ENCODE measurements at regions not wholly inside any gene's neighbourhood (a gene's known extent, or its start where the extent isn't known, plus 50 kb on each side); places are given as distances from the start of the nearest gene placed in this dataset.
A peak's percentile ranks its signal among the peaks of the same experiment; 100 is the strongest.
"Not testable (repeated sequence)": the region's sequence is repeated elsewhere in the genome, so short reads cannot be mapped to it uniquely, and the experiment has no call there.

GRCh38 chr9:85322592-85322991, 419.2 kb downstream of the AGTPBP1 start:
- no peak for DNase-seq

- DNase-seq, result no peak
These were observed 420.2 kb downstream of the AGTPBP1 start for GRCh38 chr9:85321561-85321960.

DNA sequence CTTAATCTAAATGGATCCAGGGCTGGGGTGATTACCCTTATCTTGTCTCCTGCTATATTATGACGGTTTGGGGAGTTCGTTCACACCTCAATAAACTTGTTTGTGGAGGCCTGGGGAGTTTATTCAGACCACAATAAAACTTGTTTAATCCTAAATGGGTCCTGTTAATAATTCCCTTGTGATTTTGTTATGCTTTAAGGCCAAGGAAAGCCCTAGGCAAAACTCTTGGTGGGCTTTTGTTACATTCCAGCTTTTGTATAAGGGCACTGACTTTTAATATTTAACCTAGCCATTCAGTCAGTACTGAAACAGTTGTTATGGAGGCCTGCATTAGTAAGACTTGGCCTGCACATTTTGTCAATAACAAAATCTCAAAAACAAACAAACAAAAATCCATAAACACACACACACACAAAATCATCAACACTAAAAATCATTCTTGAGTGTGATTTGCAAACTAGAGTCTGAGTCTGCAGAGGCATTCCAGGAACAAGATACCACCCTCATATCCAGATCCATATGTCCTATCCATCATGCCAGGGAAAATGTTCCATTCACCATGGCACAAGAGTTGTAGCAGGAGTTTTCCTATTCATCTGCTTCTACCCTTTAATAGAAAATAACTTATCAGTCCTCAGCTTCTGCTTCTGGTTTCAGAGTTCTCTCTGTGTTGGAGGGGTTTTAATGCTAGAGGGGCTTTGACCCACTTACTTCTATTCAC, 421.7 kb downstream of the AGTPBP1 start:
- no peak for DNase-seq

- DNase-seq, result not testable (repeated sequence)
These were observed 426.2 kb downstream of the AGTPBP1 start for GRCh38 chr9:85315535-85315934.

DNA sequence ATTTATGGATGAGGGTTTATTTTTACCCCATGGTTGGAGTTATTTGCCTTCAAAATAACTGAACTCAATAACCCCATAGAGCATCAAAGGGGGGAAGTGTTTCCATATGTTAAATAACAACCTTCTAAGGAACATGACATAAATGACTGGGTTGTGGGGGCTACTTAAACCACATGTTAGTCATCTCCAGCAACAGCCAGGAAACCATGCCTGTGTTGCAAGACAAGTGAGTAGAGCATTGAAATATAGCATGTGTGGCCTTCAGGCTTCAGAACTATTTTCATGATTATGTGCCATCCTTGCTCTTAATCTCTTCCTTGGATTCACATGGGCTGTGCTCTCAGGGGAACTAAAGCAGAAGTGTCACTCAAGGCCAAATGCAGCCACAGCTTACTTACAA, 431.2 kb downstream of the AGTPBP1 start:
- no peak for DNase-seq

DNA sequence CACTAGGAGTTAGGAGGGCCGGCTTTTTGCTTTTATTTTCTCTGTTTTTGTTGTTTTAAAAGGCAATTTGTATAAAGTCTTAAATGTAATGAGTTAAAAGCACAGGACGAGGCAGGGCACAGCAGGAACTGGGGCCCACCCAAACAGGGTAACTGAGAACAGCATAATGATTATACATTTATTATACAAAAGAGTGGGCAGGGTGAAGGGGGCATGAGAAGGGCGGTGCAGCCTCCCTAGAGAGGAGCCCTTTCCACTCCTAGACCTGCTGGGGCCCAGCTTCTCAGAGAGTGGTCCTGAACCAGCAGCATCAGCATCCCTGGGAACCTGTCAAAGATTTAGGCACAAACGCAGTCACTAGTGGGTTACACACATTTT, 438.0 kb downstream of the AGTPBP1 start:
- DNase-seq, result no peak

- no peak for DNase-seq
These were observed 438.6 kb downstream of the AGTPBP1 start for GRCh38 chr9:85302938-85303756.

DNA sequence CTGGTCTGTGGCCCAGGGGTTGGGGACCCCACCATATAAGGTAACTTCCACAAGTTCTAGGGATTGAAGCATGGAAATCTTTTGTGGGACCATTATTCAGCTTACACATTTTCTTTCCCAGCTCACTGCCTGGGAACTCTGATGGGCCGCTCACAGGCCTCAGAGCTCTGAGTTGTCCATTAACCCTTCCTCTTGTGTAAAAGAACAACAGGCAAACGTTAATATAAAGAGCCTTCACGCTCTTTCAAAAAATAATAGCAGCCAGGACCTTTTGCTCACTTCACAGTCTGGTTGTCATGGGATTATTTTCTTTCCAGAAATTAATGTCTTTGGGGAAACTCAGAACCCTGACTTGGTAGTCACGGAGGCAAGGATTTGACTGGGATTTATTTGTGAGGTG, 443.3 kb downstream of the AGTPBP1 start:
- DNase-seq, result no peak

GRCh38 chr9:85295244-85295643, 446.5 kb downstream of the AGTPBP1 start:
- DNase-seq, result not testable (repeated sequence)

- no peak for DNase-seq
These were observed 449.5 kb downstream of the AGTPBP1 start for GRCh38 chr9:85292261-85292660.

GRCh38 chr9:85291266-85291665, 450.5 kb downstream of the AGTPBP1 start:
- no peak for DNase-seq

DNA sequence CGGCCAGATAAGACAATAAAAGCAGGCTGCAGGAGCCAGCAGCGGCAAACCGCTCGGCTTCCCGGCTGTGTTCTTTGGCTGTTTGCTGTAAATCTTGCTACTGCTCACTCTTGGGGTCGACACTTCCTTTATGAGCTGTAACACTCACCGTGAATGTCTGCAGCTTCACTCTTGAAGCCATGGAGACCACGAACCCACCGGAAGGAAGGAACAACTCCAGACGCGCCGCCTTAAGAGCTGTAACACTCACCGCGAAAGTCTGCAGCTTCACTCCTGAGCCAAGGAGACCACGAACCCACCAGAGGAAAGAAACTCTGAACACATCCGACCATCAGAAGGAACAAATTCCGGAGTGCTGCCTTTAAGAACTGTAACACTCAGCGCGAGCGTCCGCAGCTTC, 451.7 kb downstream of the AGTPBP1 start:
- peak; percentile 25 for DNase-seq

GRCh38 chr9:85289142-85289541, 452.6 kb downstream of the AGTPBP1 start:
- DNase-seq, result no peak

- no peak for DNase-seq
These were observed 458.3 kb downstream of the AGTPBP1 start for GRCh38 chr9:85283421-85283820.

DNA sequence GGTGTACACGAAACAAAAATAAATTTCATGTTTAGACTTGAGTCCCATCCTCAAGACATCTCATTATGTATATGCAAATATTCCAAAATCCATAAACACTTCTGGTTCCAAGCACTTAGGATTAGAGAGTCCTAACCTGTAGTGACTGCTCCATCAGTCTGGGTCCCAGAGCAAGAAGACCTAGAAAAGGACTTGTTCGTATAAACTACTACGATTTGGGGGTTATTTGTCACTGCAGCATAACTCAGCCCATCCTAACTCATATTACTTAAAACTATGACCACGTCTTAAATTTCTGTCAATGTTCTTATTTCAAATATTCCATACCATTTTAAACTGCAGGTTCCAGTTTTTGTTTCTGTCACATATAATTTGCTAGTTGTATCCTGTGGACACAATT, 463.0 kb downstream of the AGTPBP1 start:
- DNase-seq, result no peak

GRCh38 chr9:85276741-85277140, 465.0 kb downstream of the AGTPBP1 start:
- DNase-seq, result no peak

DNA sequence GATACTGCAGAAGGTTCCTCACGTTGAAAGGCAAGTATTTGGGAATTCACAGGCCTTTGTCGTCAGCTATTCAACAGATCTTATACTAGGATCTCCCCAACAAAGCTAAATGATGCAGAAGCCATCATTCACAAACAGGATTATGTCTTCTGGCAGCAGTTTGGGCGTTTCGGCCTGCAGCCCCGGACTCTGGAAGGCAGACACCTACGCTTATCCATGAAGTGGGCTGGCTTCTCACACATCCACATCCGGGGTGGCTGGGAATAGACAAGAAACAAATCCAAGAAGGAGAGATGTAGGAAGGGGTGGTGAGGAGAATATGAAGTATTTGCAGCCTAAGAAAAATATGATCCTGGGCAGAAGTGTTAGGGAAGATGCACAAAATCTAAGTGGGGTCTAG, 471.9 kb downstream of the AGTPBP1 start:
- DNase-seq, result no peak

DNA sequence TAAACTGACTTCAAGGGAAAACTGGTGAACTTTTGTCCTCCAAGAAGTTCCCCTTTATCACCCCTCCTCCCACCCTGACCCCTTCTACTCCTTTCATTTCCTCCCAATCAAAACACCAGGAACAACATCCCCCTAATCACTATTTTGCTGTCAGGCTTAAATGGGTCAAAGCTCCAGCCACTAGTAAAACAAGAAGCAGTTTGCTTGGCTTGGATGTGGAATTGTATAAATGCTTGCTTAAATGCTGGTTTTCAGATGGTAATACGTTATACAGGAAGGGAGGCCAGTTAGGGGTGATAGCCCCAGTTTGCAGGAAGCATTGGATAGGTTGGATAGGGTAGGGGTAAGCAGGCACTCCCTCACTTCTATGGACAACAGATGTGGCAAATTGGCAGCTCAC, 473.6 kb downstream of the AGTPBP1 start:
- no peak for DNase-seq

DNA sequence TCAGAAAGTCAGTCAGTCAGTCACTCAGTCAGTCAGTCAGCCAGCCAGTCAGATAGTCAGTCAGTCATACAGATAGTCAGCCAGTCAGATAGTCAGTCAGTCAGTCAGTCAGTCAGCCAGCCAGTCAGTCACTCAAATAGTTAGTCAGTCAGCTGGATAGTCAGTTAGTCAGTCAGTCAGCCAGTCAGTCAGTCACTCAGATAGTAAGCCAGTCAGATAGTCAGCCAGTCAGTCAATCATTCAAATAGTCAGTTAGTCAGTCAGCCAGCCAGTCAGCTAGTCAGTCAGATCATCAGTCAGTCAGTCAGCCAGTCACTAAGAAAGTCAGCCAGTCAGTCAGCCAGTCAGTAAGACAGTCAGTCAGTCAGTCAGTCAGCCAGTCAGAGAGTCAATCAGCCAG, 477.1 kb downstream of the AGTPBP1 start:
- DNase-seq, result no peak

- DNase-seq, result no peak
These were observed 478.5 kb downstream of the AGTPBP1 start for GRCh38 chr9:85263288-85263687.

GRCh38 chr9:85262333-85262732, 479.4 kb downstream of the AGTPBP1 start:
- no peak for DNase-seq

DNA sequence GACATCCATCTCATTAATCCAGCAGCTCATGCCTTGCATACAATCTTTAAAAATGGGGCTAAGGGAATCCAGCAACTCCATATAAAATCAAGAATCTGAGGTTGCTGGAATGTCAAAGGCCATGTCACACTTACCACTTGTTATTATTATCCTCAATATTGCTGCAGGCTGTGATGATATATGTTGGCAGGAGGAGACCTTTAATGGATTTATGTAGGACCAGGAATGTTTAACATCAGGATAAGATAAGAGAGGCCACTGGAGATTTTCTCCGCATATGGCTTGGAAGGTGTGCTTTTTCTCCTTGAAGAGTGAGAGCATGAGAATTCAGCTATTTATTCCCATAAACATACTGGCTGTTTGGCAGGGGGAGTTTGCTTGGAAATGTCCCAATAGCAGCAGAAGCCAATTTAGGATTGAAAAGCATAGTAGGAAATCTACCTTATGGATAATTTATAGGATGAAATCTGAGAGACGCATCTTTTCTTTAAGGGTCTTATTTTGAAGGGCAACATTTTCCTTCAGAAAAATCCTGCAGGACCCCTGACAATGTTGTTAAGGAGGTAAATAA, 481.4 kb downstream of the AGTPBP1 start:
- DNase-seq, result no peak

GRCh38 chr9:85258823-85259370, 482.9 kb downstream of the AGTPBP1 start:
- DNase-seq, result no peak

DNA sequence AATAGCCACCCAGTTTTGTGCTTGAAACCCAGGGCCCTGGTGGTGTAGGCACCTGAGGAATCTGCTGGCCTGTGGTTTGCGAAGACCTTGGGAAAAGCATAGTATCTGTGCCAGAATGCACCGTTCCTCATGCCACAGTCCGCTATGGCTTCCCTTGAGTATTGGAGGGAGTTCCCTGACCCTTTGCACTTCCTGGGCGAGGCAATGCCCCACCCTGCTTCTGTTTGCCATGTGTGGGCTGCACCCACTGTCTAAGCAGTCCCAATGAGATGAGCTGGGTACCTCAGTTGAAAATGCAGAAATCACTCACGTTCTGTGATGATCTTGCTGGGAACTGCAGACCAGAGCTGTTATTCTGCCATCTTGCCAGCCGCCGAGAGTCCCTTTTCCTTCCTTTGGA, 483.5 kb downstream of the AGTPBP1 start:
- no peak for DNase-seq

All from activated CD8-positive, alpha-beta memory T cell treated with anti-CD3 and anti-CD28 coated beads, Interleukin-2, amount 50 U/mL, for 4 hours (primary cell).